ENCODE measurements at regions not wholly inside any gene's neighbourhood (a gene's known extent, or its start where the extent isn't known, plus 50 kb on each side); places are given as distances from the start of the nearest gene placed in this dataset.

- no peak overlapping the region for H3K27ac Mint-ChIP-seq
- DNase-seq = no peak
- no peak overlapping the region for H3K4me3 Mint-ChIP-seq
Measured at GRCh38 chr6:21831521-21832291, 238.2 kb downstream of the SOX4 start.

GRCh38 chr6:21836277-21836676 is 242.7 kb downstream of the SOX4 start:
- no peaks in the 10 kb centered on the region for H3K4me1 Mint-ChIP-seq
- DNase-seq (no peak), ATAC-seq (no peak)
- no peaks in the 10 kb centered on the region for H3K9me3 ChIP-seq (ENCODE audit: control insufficient read depth, low read length, poor library complexity, severe bottlenecking)
- H3K27me3 Mint-ChIP-seq = no peaks in the 10 kb centered on the region
- H3K4me3 Mint-ChIP-seq = no peak overlapping the region
- H3K27ac Mint-ChIP-seq = no peak overlapping the region
- H3K36me3 Mint-ChIP-seq (ENCODE audit: low read depth) = no peaks in the 10 kb centered on the region

More at GRCh38 chr6:21831521-21832291, 238.2 kb downstream of the SOX4 start:
- Mint-ChIP-seq H3K4me1 (no peaks in the 10 kb centered on the region), H3K27me3 (no peaks in the 10 kb centered on the region), H3K36me3 (ENCODE audit: low read depth) (no peaks in the 10 kb centered on the region)
- no peak for ATAC-seq
- no peaks in the 10 kb centered on the region for H3K9me3 ChIP-seq (ENCODE audit: control insufficient read depth, low read length, poor library complexity, severe bottlenecking)

- no peak for ATAC-seq
- H3K9me3 ChIP-seq (ENCODE audit: control insufficient read depth, low read length, poor library complexity, severe bottlenecking) = no peaks in the 10 kb centered on the region
- no peak overlapping the region for H3K27ac Mint-ChIP-seq
- no peak overlapping the region for H3K4me3 Mint-ChIP-seq
- H3K36me3 Mint-ChIP-seq (ENCODE audit: low read depth) = no peaks in the 10 kb centered on the region
- DNase-seq = no peak
- no peaks in the 10 kb centered on the region for H3K27me3 Mint-ChIP-seq
- H3K4me1 Mint-ChIP-seq = no peaks in the 10 kb centered on the region
Measured at GRCh38 chr6:21836772-21837425, 243.3 kb downstream of the SOX4 start.

- H3K9me3 ChIP-seq (ENCODE audit: control insufficient read depth, low read length, poor library complexity, severe bottlenecking) = no peaks in the 10 kb centered on the region
- H3K27ac Mint-ChIP-seq = no peak overlapping the region
- ATAC-seq (no peak), DNase-seq (no peak)
- no peaks in the 10 kb centered on the region for H3K4me1 Mint-ChIP-seq
- H3K27me3 Mint-ChIP-seq = no peaks in the 10 kb centered on the region
- H3K36me3 Mint-ChIP-seq (ENCODE audit: low read depth) = no peaks in the 10 kb centered on the region
- H3K4me3 Mint-ChIP-seq = no peak overlapping the region
Measured at GRCh38 chr6:21840428-21840827, 246.9 kb downstream of the SOX4 start.

- Mint-ChIP-seq H3K4me1 (no peaks in the 10 kb centered on the region), H3K4me3 (no peak overlapping the region)
Measured at GRCh38 chr6:21842875-21843645, 249.5 kb downstream of the SOX4 start.

GRCh38 chr6:21844120-21844917 is 250.8 kb downstream of the SOX4 start:
- no peaks in the 10 kb centered on the region for H3K4me1 Mint-ChIP-seq
- H3K27me3 Mint-ChIP-seq = peaks cover 13% of the 10 kb centered on the region
- H3K27ac Mint-ChIP-seq = no peak overlapping the region
- H3K36me3 Mint-ChIP-seq (ENCODE audit: low read depth) = no peaks in the 10 kb centered on the region
- H3K4me3 Mint-ChIP-seq = no peak overlapping the region
- DNase-seq (no peak), ATAC-seq (no peak)
- H3K9me3 ChIP-seq (ENCODE audit: control insufficient read depth, low read length, poor library complexity, severe bottlenecking) = no peaks in the 10 kb centered on the region

More at GRCh38 chr6:21842875-21843645, 249.5 kb downstream of the SOX4 start:
- ATAC-seq (no peak), DNase-seq (no peak)
- Mint-ChIP-seq H3K36me3 (ENCODE audit: low read depth) (no peaks in the 10 kb centered on the region), H3K27me3 (peaks cover 5% of the 10 kb centered on the region), H3K27ac (no peak overlapping the region)
- H3K9me3 ChIP-seq (ENCODE audit: control insufficient read depth, low read length, poor library complexity, severe bottlenecking) = no peaks in the 10 kb centered on the region

- H3K27me3 Mint-ChIP-seq = peaks cover 15% of the 10 kb centered on the region
- no peaks in the 10 kb centered on the region for H3K9me3 ChIP-seq (ENCODE audit: control insufficient read depth, low read length, poor library complexity, severe bottlenecking)
Measured at GRCh38 chr6:21845018-21845417, 251.5 kb downstream of the SOX4 start.

GRCh38 chr6:21845439-21846140 is 252.0 kb downstream of the SOX4 start:
- Mint-ChIP-seq H3K27me3 (peaks cover 15% of the 10 kb centered on the region), H3K27ac (no peak overlapping the region), H3K36me3 (ENCODE audit: low read depth) (no peaks in the 10 kb centered on the region), H3K4me1 (no peaks in the 10 kb centered on the region), H3K4me3 (no peak overlapping the region)
- ATAC-seq (no peak), DNase-seq (no peak)
- no peaks in the 10 kb centered on the region for H3K9me3 ChIP-seq (ENCODE audit: control insufficient read depth, low read length, poor library complexity, severe bottlenecking)

More at GRCh38 chr6:21845018-21845417, 251.5 kb downstream of the SOX4 start:
- H3K4me3 Mint-ChIP-seq = no peak overlapping the region
- no peaks in the 10 kb centered on the region for H3K4me1 Mint-ChIP-seq
- no peak overlapping the region for H3K27ac Mint-ChIP-seq
- ATAC-seq (no peak), DNase-seq (no peak)
- H3K36me3 Mint-ChIP-seq (ENCODE audit: low read depth) = no peaks in the 10 kb centered on the region

- no peak for DNase-seq
- ATAC-seq = no peak
- H3K36me3 Mint-ChIP-seq (ENCODE audit: low read depth) = no peaks in the 10 kb centered on the region
- H3K4me3 Mint-ChIP-seq = no peak overlapping the region
- H3K27me3 Mint-ChIP-seq = peaks cover 15% of the 10 kb centered on the region
- no peak overlapping the region for H3K27ac Mint-ChIP-seq
- H3K9me3 ChIP-seq (ENCODE audit: control insufficient read depth, low read length, poor library complexity, severe bottlenecking) = no peaks in the 10 kb centered on the region
- H3K4me1 Mint-ChIP-seq = no peaks in the 10 kb centered on the region
Measured at GRCh38 chr6:21846541-21847451, 253.2 kb downstream of the SOX4 start.

GRCh38 chr6:21847711-21848480 is 254.3 kb downstream of the SOX4 start:
- Mint-ChIP-seq H3K4me3 (no peak overlapping the region), H3K27ac (no peak overlapping the region), H3K4me1 (no peaks in the 10 kb centered on the region), H3K27me3 (peaks cover 15% of the 10 kb centered on the region), H3K36me3 (ENCODE audit: low read depth) (no peaks in the 10 kb centered on the region)
- DNase-seq (no peak), ATAC-seq (no peak)
- H3K9me3 ChIP-seq (ENCODE audit: control insufficient read depth, low read length, poor library complexity, severe bottlenecking) = no peaks in the 10 kb centered on the region

- Mint-ChIP-seq H3K4me3 (no peak overlapping the region), H3K4me1 (no peaks in the 10 kb centered on the region), H3K27me3 (peaks cover 22% of the 10 kb centered on the region), H3K27ac (no peak overlapping the region), H3K36me3 (ENCODE audit: low read depth) (no peaks in the 10 kb centered on the region)
- DNase-seq (no peak), ATAC-seq (no peak)
- H3K9me3 ChIP-seq (ENCODE audit: control insufficient read depth, low read length, poor library complexity, severe bottlenecking) = no peaks in the 10 kb centered on the region
Measured at GRCh38 chr6:21850691-21851090, 257.1 kb downstream of the SOX4 start.
